HG03457 (cell line): ENCODE measurements at regions not wholly inside any gene's neighbourhood (a gene's known extent, or its start where the extent isn't known, plus 50 kb on each side); places are given as distances from the start of the nearest gene placed in this dataset.

Source experiments
- ATAC-seq: cut with Tn5 transposase; IDR thresholded peaks from one replicate; pipeline ENCODE4 v1.9.1; 2021; ENCODE audit warnings: moderate number of reproducible peaks; ENCODE audit not compliant: unreplicated experiment

DNA sequence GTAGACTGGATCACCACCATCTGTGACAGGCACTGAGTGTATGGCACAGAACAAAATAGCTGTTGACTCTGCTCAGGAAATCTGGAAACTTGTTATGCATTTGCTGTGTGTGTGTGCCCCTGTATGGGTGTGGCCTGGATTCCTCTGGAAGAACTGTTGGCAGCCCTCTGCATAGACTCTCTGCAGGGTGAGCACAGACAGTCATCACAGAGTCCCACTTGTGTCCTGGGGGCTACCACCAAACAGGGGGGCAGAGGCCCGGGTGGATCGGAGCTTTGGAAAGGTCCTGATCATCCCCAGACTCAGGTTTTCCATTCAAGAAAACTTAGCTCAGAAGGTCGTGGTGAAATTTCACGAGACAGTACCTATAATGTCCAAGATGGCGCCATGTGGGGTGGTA lies 258.6 kb downstream of the SOX11 start:
- ATAC-seq: no peak

DNA sequence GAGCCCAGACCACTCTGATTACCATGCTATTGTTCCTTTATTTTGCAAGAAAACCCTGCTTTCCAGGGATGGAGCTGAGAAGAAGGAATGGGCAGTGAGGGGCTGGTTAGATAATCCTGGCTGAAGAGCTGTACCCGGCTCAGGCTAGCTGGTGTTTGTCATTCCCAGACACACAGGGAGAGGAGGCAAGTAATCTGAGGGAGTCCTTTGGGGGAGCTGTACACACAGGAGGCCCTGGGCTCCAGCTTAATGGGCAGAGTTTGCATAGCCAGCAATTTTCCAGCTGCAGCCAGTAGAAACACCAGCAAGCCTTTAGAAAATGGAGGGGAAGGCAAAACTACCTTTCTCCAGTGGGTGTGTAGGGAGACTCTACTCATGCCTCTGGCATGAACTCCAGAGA lies 259.3 kb downstream of the SOX11 start:
- ATAC-seq: no peak

DNA sequence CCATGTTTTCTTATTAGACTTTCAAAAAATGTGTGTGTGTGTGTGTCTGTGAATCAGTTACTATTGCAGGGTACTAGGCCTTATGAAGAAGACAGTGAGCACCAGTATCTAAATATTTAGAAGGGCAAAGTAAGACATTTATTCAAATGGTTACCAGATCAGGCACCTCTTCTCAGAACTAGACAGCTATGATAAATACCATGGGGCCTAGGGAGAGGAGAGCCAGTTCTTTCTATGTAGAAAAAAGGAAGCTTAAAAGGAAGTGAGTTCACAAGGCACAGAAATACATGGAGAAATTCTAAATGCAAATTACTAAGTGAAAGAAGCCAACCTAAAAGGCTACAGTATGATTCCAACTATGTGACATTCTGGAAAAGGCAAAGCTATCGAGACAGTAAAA lies 261.3 kb downstream of the SOX11 start:
- no peak for ATAC-seq

DNA sequence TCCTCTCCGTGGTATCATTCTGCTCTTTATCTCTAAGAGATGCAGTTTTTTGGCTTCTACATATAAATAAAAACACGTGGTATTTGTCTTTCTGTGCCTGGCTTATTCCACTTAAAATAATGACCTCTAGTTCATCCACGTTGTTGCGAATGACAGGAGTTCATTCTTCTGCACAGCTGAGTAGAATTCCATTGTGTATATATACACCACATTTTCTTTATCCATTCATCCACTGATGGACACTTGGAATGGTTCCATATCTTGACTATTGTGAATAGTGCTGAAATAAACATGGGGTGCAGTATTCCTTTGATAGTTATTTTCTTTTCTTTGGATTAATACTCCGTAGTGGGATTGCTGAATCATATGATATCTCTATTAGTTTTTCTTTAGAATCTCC lies 262.3 kb downstream of the SOX11 start:
- ATAC-seq: no peak

DNA sequence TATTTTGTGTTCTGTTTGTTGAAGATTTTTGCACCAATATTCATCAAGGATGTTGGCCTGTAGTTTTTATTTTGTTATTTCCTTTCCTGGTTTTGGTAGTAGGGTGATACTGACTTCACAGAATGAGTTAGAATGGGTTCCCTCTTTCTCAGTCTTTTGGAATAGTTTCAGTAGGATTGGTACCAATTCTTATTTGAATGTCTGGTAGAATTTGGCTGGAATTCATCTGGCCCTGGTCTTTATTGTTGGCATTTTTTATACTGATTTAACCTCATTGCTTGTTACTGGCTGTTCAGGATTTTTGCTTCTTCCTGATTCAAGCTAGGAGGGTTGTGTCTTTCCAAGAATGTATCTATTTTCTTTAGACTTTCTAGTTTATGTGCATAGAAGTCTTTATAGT lies 263.7 kb downstream of the SOX11 start:
- ATAC-seq: no peak

DNA sequence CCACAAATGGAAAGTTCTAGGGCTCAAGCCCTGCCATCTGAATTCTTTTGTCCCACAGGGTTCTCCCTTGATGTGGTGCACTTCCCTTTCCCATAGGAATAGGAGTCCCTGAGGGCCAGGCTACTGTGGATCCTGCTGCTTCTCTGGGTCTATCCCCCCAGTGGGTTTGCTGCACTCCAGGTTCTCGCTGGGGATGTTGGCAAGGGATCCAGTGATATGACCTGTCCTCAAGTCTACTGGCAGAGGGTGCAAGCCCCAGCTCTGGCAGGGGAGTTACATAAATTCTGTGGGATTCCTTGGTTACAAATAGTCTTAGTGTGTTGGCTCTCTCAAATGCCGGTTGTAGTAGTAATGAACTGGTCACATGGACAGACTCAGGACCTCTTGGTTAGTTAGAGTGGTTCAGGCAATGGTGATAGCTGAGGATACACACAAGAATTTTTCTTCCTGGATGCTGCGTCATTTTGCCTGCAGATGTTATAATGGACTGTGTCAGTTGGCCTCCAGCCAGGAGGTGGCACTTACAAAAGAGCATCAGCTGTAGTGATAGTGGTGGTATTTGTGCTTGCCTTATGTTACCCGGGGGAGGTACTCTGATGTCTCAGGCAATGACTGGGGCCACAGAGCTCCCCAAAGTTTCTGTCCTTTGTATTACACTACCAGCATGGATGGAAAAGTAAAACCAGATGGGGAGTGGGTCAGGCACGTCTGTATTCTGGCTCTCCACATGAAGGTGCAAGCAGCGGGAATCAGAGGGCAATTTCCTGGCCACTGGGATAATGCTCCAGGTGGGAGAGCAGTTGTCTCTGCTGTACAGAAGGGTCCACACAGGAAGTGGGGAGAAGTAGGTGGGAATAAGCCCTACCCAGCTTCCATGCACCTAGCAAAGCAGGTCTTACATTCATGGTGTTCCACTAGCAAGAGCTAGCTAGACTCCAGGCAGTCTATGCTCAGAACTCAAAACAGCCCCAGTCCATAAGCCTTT lies 267.9 kb downstream of the SOX11 start:
- no peak for ATAC-seq

DNA sequence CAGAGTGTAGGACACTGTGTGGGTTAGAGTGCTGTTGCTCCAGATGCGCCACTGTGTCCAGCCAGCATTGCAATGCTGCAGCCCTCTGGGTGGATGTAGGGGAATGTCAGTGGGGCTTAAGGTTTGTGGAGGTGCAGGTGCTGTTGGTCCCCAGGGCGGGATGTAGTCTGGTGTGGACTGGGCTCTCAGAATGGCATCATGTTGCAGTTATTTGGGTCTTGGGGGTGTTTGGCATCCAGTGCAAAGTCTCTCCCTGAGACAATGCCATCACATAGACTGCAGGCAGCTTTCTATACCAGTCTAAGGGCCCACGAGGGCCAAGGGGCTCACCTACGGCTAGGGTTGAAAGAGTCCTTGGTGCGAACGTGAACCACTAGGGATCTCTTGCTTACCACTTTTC lies 275.3 kb downstream of the SOX11 start:
- no peak for ATAC-seq

DNA sequence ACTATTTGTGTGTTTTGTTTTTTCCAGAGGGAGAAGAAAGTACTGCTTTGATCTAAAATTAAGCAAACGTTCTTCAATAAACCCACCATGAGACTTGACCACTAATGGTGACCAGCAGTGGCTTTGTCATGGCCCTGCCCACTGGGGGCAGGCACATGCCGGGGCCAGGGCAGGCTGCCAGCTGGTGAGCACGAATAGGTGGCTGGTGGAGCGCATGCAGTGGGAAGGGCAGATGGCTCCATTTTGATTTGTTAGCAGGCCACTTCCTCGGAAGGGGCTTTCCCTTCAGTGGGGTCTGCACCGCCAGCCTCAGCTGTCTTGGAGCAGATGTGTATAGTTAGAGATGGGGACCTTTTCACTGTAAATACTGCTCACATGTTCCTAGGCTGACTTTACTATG lies 277.1 kb downstream of the SOX11 start:
- no peak for ATAC-seq

DNA sequence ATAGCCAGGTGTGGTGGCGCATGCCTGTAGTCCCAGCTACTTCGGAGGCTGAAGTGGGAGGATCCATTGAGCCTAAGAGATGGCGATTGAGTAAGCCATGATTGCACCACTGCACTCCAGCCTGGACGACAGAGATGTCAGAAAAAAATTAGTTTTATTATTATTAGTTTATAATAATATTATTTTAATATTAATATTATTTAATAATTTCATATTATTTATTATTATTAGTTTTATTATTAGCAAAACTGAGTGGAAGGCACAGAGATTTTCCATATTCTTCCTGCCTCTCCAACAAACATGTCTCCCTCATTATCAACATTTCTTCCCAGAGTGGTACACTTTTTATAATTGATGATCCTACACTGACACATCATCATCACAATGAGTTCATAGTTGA lies 278.2 kb downstream of the SOX11 start:
- no peak for ATAC-seq

DNA sequence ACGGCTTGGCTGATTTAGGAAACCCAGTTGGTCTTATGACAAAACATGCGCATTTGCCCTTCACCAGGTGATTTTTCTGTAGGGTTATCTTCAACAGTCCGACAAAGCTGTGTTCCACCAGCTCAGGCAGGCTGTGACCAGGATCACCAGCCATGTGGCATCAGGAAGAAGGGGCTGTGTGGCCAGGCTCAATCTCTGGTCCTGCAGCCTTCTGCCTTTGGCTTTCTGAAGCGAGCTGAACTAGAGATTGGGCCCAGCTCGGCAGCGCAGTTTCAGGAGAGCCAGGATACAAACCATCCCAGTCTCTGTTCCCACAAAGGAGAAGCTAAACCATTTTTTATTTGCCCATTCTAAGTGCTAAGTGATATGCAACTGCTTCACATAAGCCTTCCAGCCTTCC lies 282.3 kb downstream of the SOX11 start:
- no peak for ATAC-seq

DNA sequence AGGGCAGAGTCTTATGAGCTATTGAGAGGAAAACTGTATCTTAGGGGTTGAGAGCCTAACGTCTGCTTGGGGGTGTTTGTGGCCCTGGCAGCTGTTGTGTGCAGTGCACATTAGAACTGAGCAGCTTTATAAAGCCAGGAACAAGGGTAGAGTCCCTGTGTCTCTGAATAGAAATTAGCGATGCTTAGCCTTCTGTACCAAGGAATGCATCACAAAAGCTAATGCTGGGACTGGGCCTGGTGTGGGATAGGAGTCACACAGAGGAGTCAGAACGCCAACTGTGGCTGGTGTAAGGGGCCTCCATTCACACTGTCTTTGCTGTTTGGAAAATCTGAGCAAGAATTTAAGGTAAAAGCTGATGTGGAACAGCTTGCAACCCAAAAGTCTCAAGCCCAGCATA lies 283.2 kb downstream of the SOX11 start:
- ATAC-seq: no peak

DNA sequence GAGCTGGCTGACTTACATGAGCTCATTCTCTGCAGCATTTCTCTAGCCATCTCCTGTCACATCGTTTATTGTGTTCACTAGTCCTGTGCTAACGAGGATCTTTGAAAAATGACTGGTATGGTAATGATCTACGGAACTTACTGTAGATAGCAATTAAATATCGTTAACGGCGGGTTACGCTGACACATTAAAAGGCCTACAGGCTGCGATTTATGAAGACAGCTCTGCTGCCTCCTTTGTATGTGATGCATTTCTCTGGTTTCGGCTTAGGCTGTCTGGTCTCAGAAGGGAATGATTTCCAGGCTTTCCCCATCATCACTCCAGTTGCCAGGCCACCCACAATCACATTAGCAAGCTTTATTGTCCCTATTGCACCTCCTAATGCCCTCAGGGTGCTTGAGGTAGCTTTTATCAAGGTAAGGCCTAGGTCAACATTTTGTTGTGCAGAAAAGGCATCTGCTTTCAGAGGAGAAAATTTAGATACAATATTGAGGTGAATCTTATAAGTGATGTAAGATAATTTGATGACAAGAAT lies 284.4 kb downstream of the SOX11 start:
- ATAC-seq: no peak

DNA sequence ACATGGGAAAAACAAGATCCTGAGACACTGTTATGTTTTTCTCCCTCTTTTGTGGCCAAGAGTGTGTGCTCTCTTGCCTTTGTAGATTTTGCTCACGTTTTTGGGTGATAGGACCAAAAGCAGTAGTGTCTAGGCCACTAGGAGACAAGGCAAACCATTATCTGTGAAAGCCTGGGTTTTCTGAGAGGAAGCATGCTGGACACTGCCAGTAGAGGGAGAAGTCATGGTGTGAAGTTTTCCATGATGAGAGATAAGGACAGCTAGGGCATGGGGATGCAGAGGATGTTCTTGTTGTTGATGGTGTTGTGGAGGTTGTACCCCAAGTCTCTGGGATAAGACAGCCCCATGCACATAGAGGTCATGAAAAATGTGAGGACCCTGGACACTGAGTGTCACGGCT lies 285.3 kb downstream of the SOX11 start:
- ATAC-seq: no peak

DNA sequence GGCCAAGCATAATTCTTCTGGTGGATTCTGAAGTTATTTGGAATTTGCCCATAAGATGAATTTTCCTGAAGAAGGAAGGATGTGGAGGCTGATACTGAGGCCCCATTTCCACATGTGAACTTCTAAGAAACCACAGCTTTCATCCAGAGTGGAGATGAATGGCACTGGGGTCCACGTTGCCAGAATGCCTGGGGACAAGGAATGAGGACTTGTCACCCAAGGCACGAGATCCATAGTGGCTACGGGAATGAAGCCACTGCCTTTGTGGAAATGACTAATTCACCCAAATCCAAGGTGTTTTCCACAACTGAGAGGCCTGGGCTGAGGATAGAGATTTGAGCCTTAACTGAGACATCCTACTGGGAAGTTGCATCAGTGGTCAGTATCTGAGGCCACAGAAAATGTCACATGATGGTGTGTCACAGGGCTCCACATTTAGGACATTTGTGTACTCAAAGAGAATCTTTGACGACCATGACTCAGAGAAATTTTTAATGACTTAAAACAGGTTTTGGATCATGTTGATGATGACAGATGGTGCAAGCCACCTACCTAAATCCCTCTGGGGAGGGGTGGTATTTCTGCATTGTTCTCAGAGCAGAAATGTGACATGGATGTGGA lies 286.1 kb downstream of the SOX11 start:
- ATAC-seq: no peak

DNA sequence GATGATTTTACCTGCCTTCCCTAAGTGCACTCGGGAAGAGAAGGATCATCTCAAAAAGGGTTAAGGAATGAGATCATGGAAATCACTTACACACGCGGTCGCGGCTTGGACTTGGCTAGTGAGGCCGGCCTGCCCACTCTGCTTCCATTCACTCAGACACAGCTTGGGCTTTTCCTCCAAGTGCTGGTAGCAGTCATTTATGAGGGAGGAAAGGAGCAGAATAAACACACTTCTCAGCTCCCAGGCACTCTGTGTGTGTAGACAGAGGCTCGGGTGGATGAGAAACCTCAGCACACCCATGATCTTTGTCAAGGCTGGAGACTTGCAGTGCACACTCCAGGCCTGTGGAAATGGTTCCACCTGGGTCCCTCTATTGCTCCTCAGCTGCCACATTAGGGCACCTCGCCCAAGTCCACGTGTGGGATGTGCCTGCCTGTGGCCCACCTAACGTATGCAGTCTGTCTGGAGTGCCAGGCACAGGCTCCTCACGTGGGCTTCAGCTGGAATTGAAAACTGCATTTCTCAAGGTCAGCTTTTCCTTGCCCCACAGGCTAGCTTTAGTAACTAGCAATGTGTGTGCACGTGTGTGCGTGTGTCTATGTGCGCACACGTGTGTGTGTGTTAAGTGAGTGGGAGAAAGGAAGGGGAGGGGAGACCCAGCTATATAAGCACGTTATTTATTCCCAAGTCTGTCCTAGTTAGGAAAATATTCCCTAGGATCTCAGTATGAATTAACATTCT lies 288.4 kb downstream of the SOX11 start:
- no peak for ATAC-seq

DNA sequence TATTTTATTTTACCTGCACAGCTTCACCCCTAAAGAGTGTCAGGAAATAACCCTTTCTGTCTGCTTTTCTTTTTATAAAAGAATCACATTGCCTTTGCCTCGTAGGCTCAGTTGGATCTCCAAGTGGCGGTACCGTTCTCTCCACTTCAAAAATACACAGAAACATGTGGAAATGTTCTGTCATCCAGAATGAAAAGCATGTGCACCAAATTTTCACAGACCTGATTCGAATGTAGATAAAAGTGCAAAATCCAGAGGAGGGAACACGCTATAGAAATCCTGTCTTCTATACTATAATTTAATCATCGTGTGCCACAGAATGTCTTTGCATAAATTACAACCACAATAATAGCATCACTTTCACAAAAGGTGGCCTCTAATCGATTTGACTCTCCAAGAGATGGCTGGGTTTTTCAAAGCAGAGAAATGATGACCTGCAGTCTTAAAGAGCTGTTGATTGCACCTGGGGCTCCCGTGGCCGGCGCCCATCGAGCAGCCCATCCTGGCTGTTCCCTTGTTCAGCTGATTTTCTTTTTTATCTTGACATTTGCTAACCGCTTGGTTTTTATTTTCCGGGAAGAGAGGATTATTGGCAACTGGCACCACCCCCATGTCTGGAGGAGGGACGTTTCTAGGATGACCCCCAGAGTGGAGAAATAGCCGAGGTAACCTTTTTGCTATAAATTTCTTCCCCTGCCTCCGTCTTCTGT lies 290.2 kb downstream of the SOX11 start:
- no peak for ATAC-seq

DNA sequence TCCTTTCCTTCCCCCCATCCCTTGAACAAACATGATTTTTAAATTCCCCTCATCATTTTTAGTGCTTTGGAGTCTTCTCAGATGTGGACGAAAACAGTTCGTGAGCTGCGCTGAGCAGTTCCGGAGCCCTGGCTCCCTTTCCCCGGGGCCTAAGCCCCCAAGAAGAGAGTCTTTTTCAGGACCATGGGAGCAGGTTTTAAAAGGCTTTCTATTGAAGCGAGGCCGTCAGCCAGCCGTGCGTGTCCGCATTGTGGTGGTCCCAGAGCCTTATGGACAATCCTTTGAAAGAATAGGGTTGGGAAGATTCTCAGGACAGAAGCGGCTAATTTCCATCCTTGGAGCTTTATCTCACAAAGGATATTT lies 290.7 kb downstream of the SOX11 start:
- no peak for ATAC-seq

DNA sequence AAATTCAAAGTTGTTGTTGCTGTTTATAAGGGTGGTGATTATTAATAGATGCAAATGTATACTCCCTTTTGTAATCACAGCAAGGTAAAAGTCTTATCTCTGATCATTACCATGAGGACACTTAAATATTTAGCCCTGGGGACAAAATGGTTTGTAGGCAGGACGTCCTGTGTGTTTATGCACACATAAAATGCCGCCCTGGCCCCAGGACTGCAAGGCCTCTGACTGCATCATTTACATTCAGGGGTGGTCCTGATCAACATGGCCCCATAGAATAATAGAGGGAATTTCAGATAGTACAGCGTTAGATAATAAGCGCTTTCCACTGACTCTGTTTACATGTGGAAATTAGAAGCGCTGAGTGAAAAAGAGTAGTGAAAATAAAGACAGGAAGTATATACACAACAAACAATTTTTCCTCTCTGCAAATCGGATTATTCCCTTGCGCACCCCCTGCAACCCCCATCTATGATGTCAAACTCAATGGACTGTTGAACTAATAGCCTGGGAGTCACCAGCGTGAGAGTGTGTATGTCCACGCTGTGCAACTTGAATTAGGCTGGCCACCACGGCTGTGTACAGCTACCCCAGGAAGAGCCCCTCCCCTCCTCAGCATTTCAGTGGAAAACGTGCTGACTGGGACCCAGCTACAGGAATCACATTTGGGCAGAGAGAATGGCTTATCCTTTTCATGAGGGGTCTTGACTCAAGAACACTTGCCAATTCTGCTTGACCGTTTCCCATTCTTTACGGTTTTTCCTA lies 291.5 kb downstream of the SOX11 start:
- no peak for ATAC-seq

DNA sequence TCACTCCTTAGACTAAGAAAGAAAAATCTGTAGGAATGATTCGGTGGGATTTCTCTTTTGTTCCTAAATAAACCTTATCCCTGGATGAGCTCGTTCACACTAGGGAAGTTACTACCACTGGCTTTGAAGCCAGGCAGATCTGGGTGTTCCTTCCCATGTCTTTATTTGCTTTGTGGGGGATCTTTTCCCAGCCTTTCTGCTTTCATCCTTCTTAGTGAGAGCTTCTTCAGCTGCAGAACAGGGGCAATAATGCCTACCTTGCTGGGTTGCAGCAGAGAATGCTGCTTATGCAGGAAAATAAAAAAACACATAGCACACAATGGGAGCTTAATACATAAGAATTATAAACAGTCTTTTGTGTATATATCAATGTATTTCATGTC lies 292.1 kb downstream of the SOX11 start:
- ATAC-seq: no peak

DNA sequence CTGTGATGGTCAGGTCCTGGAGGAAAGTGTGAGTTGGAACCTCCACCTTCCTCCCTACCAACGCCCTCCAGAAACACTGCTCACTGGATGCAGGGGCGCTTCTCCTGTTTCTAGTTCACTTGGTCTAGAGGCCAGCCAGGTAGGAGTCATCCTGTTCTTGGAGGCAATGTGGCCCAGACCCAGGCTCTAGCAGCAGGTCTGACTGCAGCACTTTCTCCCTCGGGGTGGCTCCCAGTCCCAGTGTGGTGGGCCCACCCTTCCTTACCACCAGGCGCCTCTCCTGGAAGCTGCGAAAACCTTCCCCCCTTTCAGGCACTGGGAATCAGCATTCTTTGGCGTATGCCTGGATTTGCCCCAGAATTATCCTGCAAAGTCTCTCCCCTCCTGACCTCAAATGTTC lies 292.8 kb downstream of the SOX11 start:
- ATAC-seq: no peak
